Thoracic aorta (tissue), 2 donors: ENCODE measurements at regions not wholly inside any gene's neighbourhood (a gene's known extent, or its start where the extent isn't known, plus 50 kb on each side); places are given as distances from the start of the nearest gene placed in this dataset.

Experiments
- ATAC-seq: fragments of 150-250 bp; one replicate; pipeline ENCODE4 v1.8.0; 2017; ENCODE audit warnings: low read depth; ENCODE audit not compliant: insufficient number of reproducible peaks, low FRiP score
- DNase-seq: peaks from one replicate; pipeline ENCODE4 v3.0.0-alpha.2; 2020; ENCODE audit warnings: low spot score
- H3K27ac ChIP-seq, 2 donors: fragments of 200-600 bp; sonication (generic); 1 replicate in 1 of 2; 2 replicates in 1 of 2; pipeline ENCODE4 v1.5.1; 2016; ENCODE audit warnings: mild to moderate bottlenecking in 2 of 2, moderate library complexity in 2 of 2
- H3K27me3 ChIP-seq: fragments of 200-600 bp; sonication (generic); replicated peaks from 2 replicates; pipeline ENCODE4 v1.6.0; 2016; ENCODE audit warnings: mild to moderate bottlenecking; ENCODE audit not compliant: insufficient read depth
- H3K36me3 ChIP-seq: fragments of 200-600 bp; sonication (generic); one replicate; pipeline ENCODE4 v1.5.1; 2016
- H3K4me1 ChIP-seq, 2 donors: fragments of 200-600 bp; sonication (generic); 1 replicate in 1 of 2; 2 replicates in 1 of 2; pipeline versions ENCODE4 v1.5.1 to v1.6.0; 2016; ENCODE audit warnings: low read depth in 2 of 2, mild to moderate bottlenecking in 1 of 2; ENCODE audit not compliant: control insufficient read depth in 1 of 2
- H3K4me3 ChIP-seq: fragments of 200-600 bp; sonication (generic); 2 replicates; pipeline ENCODE4 v1.5.1; 2016; ENCODE audit warnings: mild to moderate bottlenecking
- H3K9me3 ChIP-seq: fragments of 200-600 bp; sonication (generic); 2 replicates; pipeline ENCODE4 v1.5.1; 2016
- CTCF ChIP-seq: fragments of 200-600 bp; sonication (generic); IDR thresholded peaks from one replicate; pipeline ENCODE4 v1.5.1; 2019; ENCODE audit warnings: antibody characterized with exemption

- Histone ChIP-seq H3K27ac (no peak overlapping the region), H3K27me3 (no peaks in the 10 kb centered on the region), H3K36me3 (no peaks in the 10 kb centered on the region), H3K4me1 (no peaks in the 10 kb centered on the region), H3K9me3 (no peaks in the 10 kb centered on the region), H3K4me3 (no peak overlapping the region)
- no peak for TF ChIP-seq CTCF
- DNase-seq (no peak), ATAC-seq (no peak)
Observed at GRCh38 chr4:65724973-65725372, 54.7 kb upstream of the EPHA5 start.
